WTC11 (cell line): ENCODE measurements at regions not wholly inside any gene's neighbourhood (a gene's known extent, or its start where the extent isn't known, plus 50 kb on each side); places are given as distances from the start of the nearest gene placed in this dataset.

Source experiments
- ATAC-seq: fragments of 200-7000 bp; cut with Tn5 transposase; 2 replicates; pipeline ENCODE4 v1.10.0; 2021; ENCODE audit warnings: mild to moderate bottlenecking, moderate library complexity
- CTCF ChIA-PET: fragments of 300-600 bp; sonication (Branson Sonifier 250); formaldehyde crosslinking; loops from one replicate; lab custom pipeline; 2021; ENCODE audit warnings: antibody characterized with exemption; lab: Charles Lee
- POLR2A ChIA-PET: fragments of 350-600 bp; sonication (Branson Sonifier 250); formaldehyde crosslinking; loops from one replicate; lab custom pipeline; 2021; ENCODE audit warnings: antibody characterized with exemption; lab: Charles Lee
- DNase-seq: peaks from one replicate; pipeline ENCODE4 v3.0.0; 2021; ENCODE audit warnings: low spot score
- H3K27ac Mint-ChIP-seq: 2 replicates; pipeline ENCODE4 v1.8.0; 2021; ENCODE audit warnings: mixed read lengths
- H3K27me3 Mint-ChIP-seq: 2 replicates; pipeline ENCODE4 v1.8.0; 2021; ENCODE audit warnings: low read depth, mild to moderate bottlenecking, moderate library complexity, mixed read lengths
- H3K36me3 Mint-ChIP-seq: 2 replicates; pipeline ENCODE4 v1.8.0; 2021; ENCODE audit warnings: mixed read lengths
- H3K4me1 Mint-ChIP-seq: 2 replicates; pipeline ENCODE4 v1.8.0; 2022; ENCODE audit warnings: mixed read lengths
- H3K4me3 Mint-ChIP-seq: 2 replicates; pipeline ENCODE4 v1.8.0; 2021; ENCODE audit warnings: mild to moderate bottlenecking, moderate library complexity, mixed read lengths
- H3K9me3 Mint-ChIP-seq: 2 replicates; pipeline ENCODE4 v1.8.0; 2021; ENCODE audit warnings: mixed read lengths
- E2F5 ChIP-seq: sonication (generic); formaldehyde crosslinking; IDR thresholded peaks from 2 replicates; pipeline ENCODE4 v1.8.1; 2022; ENCODE audit warnings: mild to moderate bottlenecking, moderate library complexity, missing genetic modification reagents
- EMX1 ChIP-seq: fragments of 250-450 bp; sonication (Bioruptor Pico); IDR thresholded peaks from 2 replicates; pipeline ENCODE4 v1.8.0; 2021; ENCODE audit warnings: mild to moderate bottlenecking
- FOXK1 ChIP-seq: sonication (generic); formaldehyde crosslinking; IDR thresholded peaks from 2 replicates; pipeline ENCODE4 v1.8.0; 2022; ENCODE audit warnings: mild to moderate bottlenecking, moderate library complexity, missing genetic modification reagents
- FOXP1 ChIP-seq: sonication (generic); formaldehyde crosslinking; IDR thresholded peaks from 2 replicates; pipeline ENCODE4 v1.8.0; 2022; ENCODE audit warnings: missing genetic modification reagents, mild to moderate bottlenecking, moderate library complexity, borderline replicate concordance
- IRF2 ChIP-seq: sonication (generic); formaldehyde crosslinking; IDR thresholded peaks from 2 replicates; pipeline ENCODE4 v1.8.0; 2022; ENCODE audit warnings: low read depth, missing genetic modification reagents, borderline replicate concordance
- MYBL2 ChIP-seq: sonication (generic); formaldehyde crosslinking; IDR thresholded peaks from 2 replicates; pipeline ENCODE4 v1.8.1; 2023; ENCODE audit warnings: mild to moderate bottlenecking, moderate library complexity, missing genetic modification reagents
- NR1H2 ChIP-seq: sonication (generic); formaldehyde crosslinking; IDR thresholded peaks from 2 replicates; pipeline ENCODE4 v1.9.0; 2021; ENCODE audit warnings: mild to moderate bottlenecking, moderate library complexity, missing genetic modification reagents
- NR2C2 ChIP-seq: sonication (generic); formaldehyde crosslinking; IDR thresholded peaks from 2 replicates; pipeline ENCODE4 v1.8.0; 2022; ENCODE audit warnings: mild to moderate bottlenecking, missing genetic modification reagents
- NR3C1 ChIP-seq: sonication (generic); formaldehyde crosslinking; conservative IDR thresholded peaks from 2 replicates; pipeline ENCODE4 v1.8.1; 2023; ENCODE audit warnings: low read depth, mild to moderate bottlenecking, missing genetic modification reagents
- OVOL2 ChIP-seq: fragments of 250-450 bp; sonication (Bioruptor Pico); IDR thresholded peaks from 2 replicates; pipeline ENCODE4 v1.9.0; 2021; ENCODE audit warnings: mild to moderate bottlenecking, borderline replicate concordance
- PRDM15 ChIP-seq: sonication (generic); formaldehyde crosslinking; IDR thresholded peaks from 2 replicates; pipeline ENCODE4 v1.8.0; 2022; ENCODE audit warnings: missing genetic modification reagents
- RORB ChIP-seq: fragments of 250-450 bp; sonication (Bioruptor Pico); IDR thresholded peaks from 2 replicates; pipeline ENCODE4 v1.9.0; 2021; ENCODE audit warnings: mild to moderate bottlenecking
- TCF7 ChIP-seq: sonication (generic); formaldehyde crosslinking; IDR thresholded peaks from 2 replicates; pipeline ENCODE4 v1.8.0; 2022; ENCODE audit warnings: mild to moderate bottlenecking, low read depth, missing genetic modification reagents, moderate library complexity
- TEAD1 ChIP-seq: sonication (generic); formaldehyde crosslinking; IDR thresholded peaks from 2 replicates; pipeline ENCODE4 v1.8.0; 2022; ENCODE audit warnings: mild to moderate bottlenecking, missing genetic modification reagents
- USF2 ChIP-seq: sonication (generic); formaldehyde crosslinking; IDR thresholded peaks from 2 replicates; pipeline ENCODE4 v1.8.1; 2023; ENCODE audit warnings: mild to moderate bottlenecking, missing genetic modification reagents, moderate library complexity
- ZBTB43 ChIP-seq: sonication (generic); formaldehyde crosslinking; IDR thresholded peaks from 2 replicates; pipeline ENCODE4 v1.8.1; 2023; ENCODE audit warnings: mild to moderate bottlenecking, missing genetic modification reagents
- ZNF138 ChIP-seq: sonication (generic); formaldehyde crosslinking; conservative IDR thresholded peaks from 2 replicates; pipeline ENCODE4 v1.8.1; 2022; ENCODE audit warnings: mild to moderate bottlenecking, moderate library complexity, missing genetic modification reagents
- ZNF219 ChIP-seq: sonication (generic); formaldehyde crosslinking; IDR thresholded peaks from 2 replicates; pipeline ENCODE4 v1.8.0; 2023; ENCODE audit warnings: missing genetic modification reagents, mild to moderate bottlenecking, borderline replicate concordance
- ZNF281 ChIP-seq: sonication (generic); formaldehyde crosslinking; IDR thresholded peaks from 2 replicates; pipeline ENCODE4 v1.8.0; 2023; ENCODE audit warnings: mild to moderate bottlenecking, missing genetic modification reagents
- TF ChIP-seq, protein P1 (sequence below): sonication (generic); formaldehyde crosslinking; IDR thresholded peaks from 2 replicates; pipeline ENCODE4 v1.8.0; 2022; ENCODE audit warnings: mild to moderate bottlenecking, missing genetic modification reagents
- TF ChIP-seq, protein P2 (sequence below): sonication (generic); formaldehyde crosslinking; IDR thresholded peaks from 2 replicates; pipeline ENCODE4 v1.8.0; 2022; ENCODE audit warnings: mild to moderate bottlenecking, missing genetic modification reagents

GRCh38 chr10:44008917-44009709 lies 360.4 kb upstream of the ZNF32 start (continued):
- TF ChIP-seq E2F5 (CRISPR knock-in tag) (no peak), RORB (CRISPR knock-in tag) (no peak), NR2C2 (no peak), ZNF219 (CRISPR knock-in tag) (no peak), IRF2 (CRISPR knock-in tag) (no peak), FOXP1 (CRISPR knock-in tag) (no peak)
- TF ChIP-seq, protein P1, sequence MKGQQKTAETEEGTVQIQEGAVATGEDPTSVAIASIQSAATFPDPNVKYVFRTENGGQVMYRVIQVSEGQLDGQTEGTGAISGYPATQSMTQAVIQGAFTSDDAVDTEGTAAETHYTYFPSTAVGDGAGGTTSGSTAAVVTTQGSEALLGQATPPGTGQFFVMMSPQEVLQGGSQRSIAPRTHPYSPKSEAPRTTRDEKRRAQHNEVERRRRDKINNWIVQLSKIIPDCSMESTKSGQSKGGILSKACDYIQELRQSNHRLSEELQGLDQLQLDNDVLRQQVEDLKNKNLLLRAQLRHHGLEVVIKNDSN, result no peak

DNA sequence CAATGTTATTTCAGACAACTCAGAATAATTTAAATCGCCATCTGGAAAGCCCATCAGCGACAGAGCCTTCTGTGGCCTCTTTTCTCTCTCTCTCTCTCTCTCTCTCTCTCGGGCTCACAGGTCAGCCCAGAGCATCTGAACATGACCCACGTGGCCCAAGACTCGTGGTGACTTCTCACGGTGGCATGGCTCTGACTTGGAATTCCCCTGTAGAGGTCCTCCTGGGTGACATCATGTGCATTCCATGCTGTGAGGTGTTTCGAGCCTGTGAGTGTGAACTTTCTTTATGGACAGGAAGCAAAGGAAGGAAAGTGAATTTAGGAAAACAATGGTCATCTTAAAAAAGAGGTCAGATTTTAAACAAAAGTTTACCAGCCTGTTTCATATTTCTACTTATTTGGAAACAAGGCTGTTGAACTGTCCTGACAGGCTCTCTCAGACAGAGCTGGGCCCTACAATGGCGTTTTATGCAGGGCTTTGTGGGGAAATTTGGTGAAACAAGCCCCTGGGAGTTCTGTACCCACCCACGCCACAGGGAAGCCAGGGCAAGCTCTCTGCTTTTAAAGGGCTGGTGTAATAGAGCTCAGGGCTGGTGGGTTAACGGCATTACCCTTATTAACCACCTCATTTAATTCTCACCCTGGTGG lies 359.7 kb upstream of the ZNF32 start:
- Mint-ChIP-seq H3K27ac (no peak overlapping the region), H3K9me3 (no peaks in the 10 kb centered on the region), H3K27me3 (no peaks in the 10 kb centered on the region; the same call in 1 of the 2 replicates)
- POLR2A ChIA-PET, result no interaction called here
- TF ChIP-seq USF2 (CRISPR knock-in tag) (no peak), NR3C1 (CRISPR knock-in tag) (no peak), FOXK1 (CRISPR knock-in tag) (no peak), EMX1 (CRISPR knock-in tag) (no peak), NR2C2 (no peak), MYBL2 (CRISPR knock-in tag) (no peak), NR1H2 (CRISPR knock-in tag) (no peak), TCF7 (CRISPR knock-in tag) (no peak), TEAD1 (CRISPR knock-in tag) (no peak), OVOL2 (no peak)
- TF ChIP-seq, protein P2, sequence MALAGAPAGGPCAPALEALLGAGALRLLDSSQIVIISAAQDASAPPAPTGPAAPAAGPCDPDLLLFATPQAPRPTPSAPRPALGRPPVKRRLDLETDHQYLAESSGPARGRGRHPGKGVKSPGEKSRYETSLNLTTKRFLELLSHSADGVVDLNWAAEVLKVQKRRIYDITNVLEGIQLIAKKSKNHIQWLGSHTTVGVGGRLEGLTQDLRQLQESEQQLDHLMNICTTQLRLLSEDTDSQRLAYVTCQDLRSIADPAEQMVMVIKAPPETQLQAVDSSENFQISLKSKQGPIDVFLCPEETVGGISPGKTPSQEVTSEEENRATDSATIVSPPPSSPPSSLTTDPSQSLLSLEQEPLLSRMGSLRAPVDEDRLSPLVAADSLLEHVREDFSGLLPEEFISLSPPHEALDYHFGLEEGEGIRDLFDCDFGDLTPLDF, result no peak
- TF ChIP-seq, all 79 proteins: peak for 0
- Mint-ChIP-seq H3K36me3 (no peaks in the 10 kb centered on the region), H3K4me1 (no peaks in the 10 kb centered on the region), H3K4me3 (no peak overlapping the region)
- DNase-seq, result no peak
- CTCF ChIA-PET, result no interaction called here
- no peak for ATAC-seq

GRCh38 chr10:44006771-44007170 lies 358.1 kb upstream of the ZNF32 start:
- no peak for ATAC-seq
- H3K4me3 Mint-ChIP-seq, result no peak overlapping the region
- ChIA-PET POLR2A (no interaction called here), CTCF (no interaction called here)
- H3K27ac Mint-ChIP-seq, result no peak overlapping the region
- H3K9me3 Mint-ChIP-seq, result no peaks in the 10 kb centered on the region
- no peaks in the 10 kb centered on the region for H3K36me3 Mint-ChIP-seq
- no peaks in the 10 kb centered on the region for H3K4me1 Mint-ChIP-seq
- no peaks in the 10 kb centered on the region; the same call in 1 of the 2 replicates for H3K27me3 Mint-ChIP-seq
- DNase-seq, result no peak
- TF ChIP-seq PRDM15 (CRISPR knock-in tag), result no peak
- TF ChIP-seq ZNF138, result no peak
- TF ChIP-seq TCF7 (CRISPR knock-in tag), result no peak
- no peak for TF ChIP-seq ZNF281 (CRISPR knock-in tag)
- TF ChIP-seq NR1H2 (CRISPR knock-in tag), result no peak
- no peak for TF ChIP-seq ZNF219 (CRISPR knock-in tag)
- no peak for TF ChIP-seq ZBTB43 (CRISPR knock-in tag)
